Endothelial cell (in vitro differentiated cells): ENCODE measurements at regions not wholly inside any gene's neighbourhood (a gene's known extent, or its start where the extent isn't known, plus 50 kb on each side); places are given as distances from the start of the nearest gene placed in this dataset.

Experiments
- DNase-seq: peaks from one replicate; pipeline ENCODE4 v3.0.0; 2021; ENCODE audit warnings: low spot score
- H3K27ac Mint-ChIP-seq: one replicate; pipeline ENCODE4 v1.8.0; 2021; ENCODE audit warnings: mixed read lengths, inconsistent platforms; ENCODE audit not compliant: unreplicated experiment
- H3K27me3 Mint-ChIP-seq: one replicate; pipeline ENCODE4 v1.8.0; 2021; ENCODE audit warnings: mild to moderate bottlenecking, moderate library complexity, mixed read lengths, inconsistent platforms; ENCODE audit not compliant: unreplicated experiment
- H3K36me3 Mint-ChIP-seq: one replicate; pipeline ENCODE4 v1.8.0; 2021; ENCODE audit warnings: mild to moderate bottlenecking, low read depth, mixed read lengths, inconsistent platforms; ENCODE audit not compliant: unreplicated experiment
- H3K4me1 Mint-ChIP-seq: one replicate; pipeline ENCODE4 v1.8.0; 2021; ENCODE audit warnings: mild to moderate bottlenecking, mixed read lengths, inconsistent platforms; ENCODE audit not compliant: unreplicated experiment
- H3K4me3 Mint-ChIP-seq: one replicate; pipeline ENCODE4 v1.8.0; 2021; ENCODE audit warnings: mild to moderate bottlenecking, mixed read lengths, inconsistent platforms; ENCODE audit not compliant: unreplicated experiment
- H3K9me3 Mint-ChIP-seq: one replicate; pipeline ENCODE4 v1.8.0; 2021; ENCODE audit warnings: mixed read lengths, inconsistent platforms; ENCODE audit not compliant: unreplicated experiment
- TF ChIP-seq, protein P1 (sequence below): fragments of 200-600 bp; sonication (generic); IDR thresholded peaks from one replicate; pipeline ENCODE4 v1.5.0; 2021; ENCODE audit warnings: antibody characterized with exemption; ENCODE audit not compliant: unreplicated experiment

- Mint-ChIP-seq H3K27ac (no peak overlapping the region), H3K27me3 (peaks cover 3% of the 10 kb centered on the region), H3K36me3 (peaks cover 32% of the 10 kb centered on the region), H3K9me3 (no peaks in the 10 kb centered on the region), H3K4me3 (no peak overlapping the region), H3K4me1 (peaks cover 1% of the 10 kb centered on the region)
- TF ChIP-seq, protein P1, sequence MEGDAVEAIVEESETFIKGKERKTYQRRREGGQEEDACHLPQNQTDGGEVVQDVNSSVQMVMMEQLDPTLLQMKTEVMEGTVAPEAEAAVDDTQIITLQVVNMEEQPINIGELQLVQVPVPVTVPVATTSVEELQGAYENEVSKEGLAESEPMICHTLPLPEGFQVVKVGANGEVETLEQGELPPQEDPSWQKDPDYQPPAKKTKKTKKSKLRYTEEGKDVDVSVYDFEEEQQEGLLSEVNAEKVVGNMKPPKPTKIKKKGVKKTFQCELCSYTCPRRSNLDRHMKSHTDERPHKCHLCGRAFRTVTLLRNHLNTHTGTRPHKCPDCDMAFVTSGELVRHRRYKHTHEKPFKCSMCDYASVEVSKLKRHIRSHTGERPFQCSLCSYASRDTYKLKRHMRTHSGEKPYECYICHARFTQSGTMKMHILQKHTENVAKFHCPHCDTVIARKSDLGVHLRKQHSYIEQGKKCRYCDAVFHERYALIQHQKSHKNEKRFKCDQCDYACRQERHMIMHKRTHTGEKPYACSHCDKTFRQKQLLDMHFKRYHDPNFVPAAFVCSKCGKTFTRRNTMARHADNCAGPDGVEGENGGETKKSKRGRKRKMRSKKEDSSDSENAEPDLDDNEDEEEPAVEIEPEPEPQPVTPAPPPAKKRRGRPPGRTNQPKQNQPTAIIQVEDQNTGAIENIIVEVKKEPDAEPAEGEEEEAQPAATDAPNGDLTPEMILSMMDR, result no peak
- no peak for DNase-seq
Measured at GRCh38 chr3:185311991-185312390, 50.9 kb upstream of the MAP3K13 start.
